ENCODE measurements at regions not wholly inside any gene's neighbourhood (a gene's known extent, or its start where the extent isn't known, plus 50 kb on each side); places are given as distances from the start of the nearest gene placed in this dataset.
A peak's percentile ranks its signal among the peaks of the same experiment; 100 is the strongest.

DNA sequence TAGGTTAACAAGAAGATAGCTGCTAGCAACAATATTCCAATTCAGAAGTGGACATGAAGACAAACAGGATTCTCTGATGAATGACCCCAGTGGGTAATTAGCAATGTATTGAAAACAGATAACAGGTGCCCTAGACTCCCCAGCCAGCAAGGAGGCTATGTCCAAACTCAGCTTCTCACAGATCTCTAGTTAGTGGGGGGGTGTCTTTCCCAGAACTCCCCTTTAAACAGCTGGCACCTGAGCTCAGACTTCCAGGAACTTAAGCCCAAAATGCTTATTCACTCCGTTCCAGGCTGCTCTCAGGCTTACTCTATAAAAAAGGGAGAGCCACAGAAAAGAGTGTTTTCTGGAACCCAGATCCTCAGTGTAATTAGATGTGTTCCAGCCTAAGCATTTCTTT, 423.0 kb upstream of the THBS1 start:
- DNase-seq, result no peak

DNA sequence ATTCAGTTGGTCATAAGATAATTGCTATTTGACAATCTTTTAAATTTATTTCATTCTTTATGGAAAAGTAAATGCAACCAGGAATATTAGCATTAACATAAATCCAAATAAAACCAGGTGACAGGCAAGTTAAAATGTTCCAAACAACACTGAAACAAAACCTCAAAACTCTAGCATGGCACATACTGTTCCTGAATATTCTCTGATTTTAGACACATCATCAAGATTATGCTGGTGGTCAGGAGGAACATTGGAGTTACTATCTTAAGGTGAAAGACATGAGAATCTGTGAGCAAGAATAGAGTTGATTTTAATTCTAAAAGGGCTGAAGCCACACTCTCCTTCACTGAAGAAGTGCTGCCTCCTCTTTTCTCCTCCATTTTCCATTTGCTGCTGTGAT, 421.0 kb upstream of the THBS1 start:
- no peak for DNase-seq

- no peak for DNase-seq
Measured at GRCh38 chr15:39161096-39161495, 419.8 kb upstream of the THBS1 start.

- no peak for DNase-seq
Measured at GRCh38 chr15:39165020-39165706, 415.7 kb upstream of the THBS1 start.

- no peak for DNase-seq
Measured at GRCh38 chr15:39167164-39168058, 413.5 kb upstream of the THBS1 start.

DNA sequence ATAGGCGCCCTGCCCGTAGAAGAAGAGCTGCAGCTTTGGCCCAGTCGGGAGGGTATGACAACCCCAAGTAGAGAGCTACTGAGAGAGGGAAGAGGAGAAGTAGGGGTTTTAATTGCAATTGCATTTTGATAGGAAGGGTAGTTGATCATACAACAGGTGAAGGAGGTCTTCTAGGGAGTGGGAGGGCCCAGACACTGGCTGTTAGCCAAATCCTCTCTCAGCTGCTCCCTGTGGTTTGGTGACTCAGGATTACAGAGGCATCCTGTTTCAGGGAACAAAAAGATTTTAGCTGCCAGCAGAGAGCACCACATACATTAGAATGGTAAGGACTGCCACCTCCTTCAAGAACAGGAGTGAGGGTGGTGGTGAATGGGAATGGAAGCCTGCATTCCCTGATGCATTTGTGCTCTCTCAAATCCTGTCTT, 408.9 kb upstream of the THBS1 start:
- DNase-seq, result peak; percentile 73

DNA sequence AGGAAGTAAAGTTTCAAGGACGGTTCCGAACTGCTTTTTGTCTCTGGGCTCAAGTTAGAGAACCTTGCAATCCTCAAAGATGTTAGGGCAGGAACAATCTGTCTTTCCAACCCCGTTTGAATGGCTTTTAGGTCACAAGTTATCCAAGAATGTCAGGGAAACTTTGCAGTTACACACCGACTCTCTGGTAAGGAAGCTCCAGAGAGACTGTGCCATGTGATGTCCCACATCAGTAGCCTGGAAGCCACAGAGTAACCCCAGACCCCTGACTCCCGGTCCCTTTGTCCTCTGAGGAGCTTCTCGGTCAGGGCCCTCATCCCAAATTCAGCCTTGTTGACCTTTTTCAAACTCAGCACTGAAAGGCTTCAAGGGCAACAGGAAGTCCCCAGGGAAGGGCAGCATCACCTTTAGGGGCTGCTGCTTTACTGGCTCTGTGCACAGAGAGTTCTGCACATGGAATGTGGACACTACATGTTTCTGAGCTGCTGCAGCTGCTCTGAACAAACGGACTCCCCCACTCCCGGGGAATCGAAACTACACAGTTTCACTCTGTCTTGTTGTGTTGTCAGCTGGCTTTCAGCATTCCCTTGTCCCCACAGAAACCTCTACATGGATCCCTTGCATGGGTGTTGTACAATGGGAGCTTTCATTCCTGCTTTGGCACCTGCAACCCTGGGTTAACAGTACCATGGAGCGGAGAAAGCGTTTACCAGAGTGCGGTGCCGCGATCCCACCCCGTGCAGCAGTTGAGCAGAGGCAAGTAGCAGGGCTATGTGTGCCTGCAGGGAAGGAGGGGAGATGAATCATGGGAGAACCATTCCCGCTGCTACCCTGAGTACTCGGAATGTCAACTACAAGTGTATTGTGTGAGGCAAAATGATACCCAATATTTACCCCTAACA, 408.2 kb upstream of the THBS1 start:
- DNase-seq, result no peak

DNA sequence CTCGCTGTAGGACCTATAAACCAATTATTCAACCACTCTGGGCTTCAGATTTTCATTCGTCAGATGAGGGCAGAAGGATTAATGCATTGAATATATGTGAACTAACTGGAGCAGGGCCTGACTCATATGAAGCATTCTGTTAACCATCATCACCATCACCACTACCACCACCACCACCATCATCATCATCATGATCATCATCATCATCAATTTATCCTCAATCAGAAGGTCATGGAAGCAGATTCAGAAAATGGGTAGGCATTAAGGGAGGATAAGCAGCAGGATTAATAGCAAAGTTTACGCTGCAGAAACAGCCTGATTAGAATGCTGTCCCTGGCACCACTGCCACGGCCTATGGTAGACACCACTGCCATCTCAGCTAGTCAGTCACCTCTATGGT, 407.5 kb upstream of the THBS1 start:
- DNase-seq, result no peak

DNA sequence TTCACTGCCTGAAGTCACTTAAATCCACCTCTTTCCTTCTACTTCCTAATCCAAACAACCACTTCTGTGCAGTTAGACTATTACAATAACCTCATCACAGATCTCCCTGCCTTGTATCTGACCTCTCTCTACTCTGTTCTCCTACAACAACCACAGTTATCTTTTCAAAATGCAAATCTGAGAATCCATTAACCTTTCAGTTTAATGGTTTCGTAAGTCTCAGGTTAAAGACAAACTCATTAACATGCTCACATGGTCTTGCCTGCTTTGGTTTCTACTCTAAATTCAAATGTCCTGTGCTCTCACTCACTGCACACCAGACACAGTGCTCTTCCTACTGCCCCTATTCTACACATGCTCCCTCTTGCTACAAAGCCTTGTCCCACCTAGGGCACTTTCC, 406.5 kb upstream of the THBS1 start:
- no peak for DNase-seq

DNA sequence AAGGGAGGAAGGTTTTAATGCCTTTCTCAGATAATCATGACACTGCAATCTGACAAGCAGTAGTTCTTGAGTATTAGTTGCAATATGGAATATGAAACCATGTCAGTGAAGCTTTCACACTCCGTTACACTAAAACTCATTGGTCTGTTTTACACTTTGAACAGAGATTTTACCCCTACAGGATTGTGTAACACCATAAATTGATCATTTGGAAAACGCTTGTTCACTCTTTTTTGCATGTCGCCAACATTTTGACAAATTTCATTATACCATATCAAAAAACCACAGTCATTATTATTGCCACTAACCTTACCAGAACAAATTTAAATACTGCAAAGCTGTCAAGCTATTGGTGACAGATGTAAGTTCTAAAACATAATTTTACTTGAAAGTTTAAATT, 404.8 kb upstream of the THBS1 start:
- DNase-seq, result no peak

DNA sequence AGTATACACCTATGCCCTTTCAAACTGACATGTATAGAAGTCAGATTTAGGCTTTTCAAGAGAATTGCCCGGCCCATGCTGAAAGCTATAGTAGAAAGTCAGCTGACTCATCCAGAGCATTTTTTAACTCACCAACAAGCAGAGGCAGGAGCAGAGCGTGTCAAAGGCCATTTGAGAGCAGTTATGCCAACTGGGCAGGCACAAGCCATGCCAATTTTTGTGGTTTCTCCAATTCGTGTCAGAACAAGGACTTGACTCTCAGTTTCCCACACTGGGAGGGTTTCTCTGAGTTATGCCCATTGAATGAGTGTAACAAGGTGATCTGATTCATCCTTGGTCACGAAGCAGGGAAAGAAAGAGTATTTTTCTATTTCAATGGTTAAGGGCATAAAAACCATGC, 403.3 kb upstream of the THBS1 start:
- no peak for DNase-seq

DNA sequence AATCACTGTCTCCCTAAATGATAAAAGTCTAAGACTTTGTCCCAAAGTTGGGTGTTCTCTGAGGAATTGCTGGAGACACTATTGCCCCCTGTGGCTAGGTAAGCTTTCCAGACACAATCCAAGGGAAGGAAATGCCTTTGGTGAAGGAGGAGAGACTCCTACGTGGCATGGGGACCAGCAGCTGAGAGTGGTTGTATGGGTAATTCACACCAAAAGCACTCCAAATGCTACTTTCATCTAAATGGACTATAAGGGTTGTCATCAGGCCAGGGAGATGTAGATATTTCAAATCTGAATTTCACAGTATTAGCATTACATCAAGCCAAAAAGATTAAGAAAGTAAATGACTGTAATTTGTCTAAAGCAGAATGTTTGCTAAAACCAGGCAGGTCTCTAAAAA, 400.8 kb upstream of the THBS1 start:
- DNase-seq, result no peak

DNA sequence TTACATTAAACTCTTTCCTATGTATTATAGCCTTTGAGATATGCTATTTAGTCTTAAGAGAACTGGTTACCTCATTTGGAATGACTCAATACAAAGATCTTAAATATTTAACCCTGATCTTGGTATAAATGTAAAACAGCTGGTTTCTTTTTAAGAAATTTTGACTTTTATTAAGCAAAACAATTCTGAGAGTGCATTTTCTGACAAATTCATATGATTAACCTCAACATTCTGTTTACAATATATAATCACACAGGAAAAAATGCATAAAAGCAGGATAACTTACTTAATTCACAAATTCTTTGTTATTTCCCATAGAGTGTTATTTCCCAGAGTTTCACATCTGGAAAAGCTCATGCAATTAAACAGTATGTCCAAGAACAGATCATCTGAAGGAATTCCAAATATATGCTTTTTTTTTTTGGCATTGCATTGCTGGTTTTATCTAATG, 400.4 kb upstream of the THBS1 start:
- no peak for DNase-seq

- no peak for DNase-seq
Measured at GRCh38 chr15:39181056-39181747, 399.7 kb upstream of the THBS1 start.

GRCh38 chr15:39181940-39182339, 398.9 kb upstream of the THBS1 start:
- no peak for DNase-seq

DNA sequence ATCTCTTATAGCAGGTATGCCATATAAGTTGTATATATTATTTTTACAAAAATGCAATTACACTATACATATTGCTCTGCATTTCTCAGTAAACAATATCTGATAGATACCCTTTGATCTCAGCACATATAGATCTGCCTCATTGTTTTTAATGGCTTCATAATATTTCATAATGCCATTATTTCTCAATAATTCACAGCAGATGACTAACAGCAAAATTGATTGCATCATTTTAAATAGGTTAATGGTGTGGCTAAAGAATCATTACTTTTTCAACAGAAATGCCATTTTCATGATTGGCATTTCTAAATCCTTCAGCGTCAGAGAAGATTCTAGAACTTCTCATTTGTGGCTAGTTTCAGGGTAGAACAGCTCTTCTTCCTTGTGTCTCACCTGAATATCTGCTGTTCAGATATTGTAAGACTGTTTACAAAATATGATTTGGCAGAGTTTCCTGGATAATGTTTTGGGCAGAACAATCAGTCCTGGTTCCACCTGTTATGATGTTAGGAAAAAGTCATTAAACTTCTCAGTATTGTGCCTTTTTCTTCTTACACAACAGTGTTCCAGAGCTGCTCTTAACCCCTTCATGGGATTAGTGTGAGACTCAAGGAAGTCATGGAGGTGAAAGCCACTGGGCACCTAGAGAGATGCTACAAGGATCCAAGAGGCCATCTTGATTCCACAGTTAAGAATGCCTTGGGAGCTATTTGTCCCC, 397.6 kb upstream of the THBS1 start:
- DNase-seq, result peak; percentile 42

- no peak for DNase-seq
Measured at GRCh38 chr15:39184701-39185390, 396.0 kb upstream of the THBS1 start.

- DNase-seq, result no peak
Measured at GRCh38 chr15:39188314-39188713, 392.6 kb upstream of the THBS1 start.

DNA sequence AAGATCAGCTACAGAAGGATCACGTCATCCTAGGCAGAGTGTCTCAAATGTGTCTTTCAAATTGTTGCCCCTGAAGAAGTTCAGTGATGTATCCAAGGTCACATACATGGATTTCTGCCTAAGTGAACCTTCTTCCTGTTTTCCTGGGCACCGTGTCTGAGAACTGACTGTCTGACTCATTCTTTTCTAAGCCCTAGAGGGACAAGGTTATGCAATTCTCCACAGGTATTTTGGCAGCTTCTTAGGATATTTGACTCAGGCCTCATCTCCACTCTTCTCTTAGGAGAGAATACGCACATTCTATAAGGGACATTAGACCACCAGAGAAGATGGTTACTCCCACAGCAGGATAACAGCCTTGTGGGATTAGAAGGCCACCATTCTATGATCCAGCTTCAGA, 391.9 kb upstream of the THBS1 start:
- DNase-seq, result no peak

DNA sequence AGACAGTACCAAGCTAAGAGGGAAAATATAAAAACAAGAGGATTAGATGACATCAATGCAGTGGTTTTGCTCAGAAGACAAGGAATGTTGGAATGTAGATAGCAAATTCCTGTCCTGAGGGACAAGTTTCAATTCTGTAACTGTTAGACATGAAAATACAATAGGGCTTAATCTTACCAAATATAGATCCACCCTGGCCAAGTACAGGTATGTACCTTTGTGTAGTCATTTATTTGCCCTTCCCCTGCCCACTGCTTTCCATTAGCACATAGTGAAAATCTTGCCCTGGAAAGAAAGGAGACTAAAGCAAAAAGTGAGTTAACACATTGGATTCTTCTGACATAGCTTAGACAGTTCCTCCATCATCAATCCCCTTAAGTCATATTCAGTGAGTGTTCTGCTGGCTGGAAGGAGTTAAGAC, 389.0 kb upstream of the THBS1 start:
- DNase-seq, result no peak

DNA sequence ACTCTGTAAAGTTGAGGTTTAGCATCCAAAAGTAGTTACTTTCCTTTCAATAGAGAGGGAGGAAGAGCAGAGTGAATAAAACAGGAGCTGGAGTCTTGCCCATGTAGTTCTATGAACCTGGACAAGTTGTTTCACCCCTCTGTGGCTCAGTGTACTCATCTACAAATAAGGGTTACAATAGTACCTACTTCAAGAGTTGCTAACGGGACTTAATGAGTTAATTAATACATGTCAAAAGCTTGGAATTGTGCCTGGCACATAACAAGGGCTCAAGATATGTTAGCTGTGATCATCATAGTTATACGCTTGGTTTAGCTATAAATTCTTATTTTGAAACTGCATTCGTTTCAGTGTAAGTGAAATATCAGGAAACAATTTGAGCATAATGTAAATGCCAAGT, 388.5 kb upstream of the THBS1 start:
- DNase-seq, result no peak

Measured in inflammatory macrophage treated with lipopolysaccharide for 4 hours (primary cell).